HCT116 (cell line): ENCODE measurements at regions not wholly inside any gene's neighbourhood (a gene's known extent, or its start where the extent isn't known, plus 50 kb on each side); places are given as distances from the start of the nearest gene placed in this dataset.

Experiments
- ATAC-seq: fragments of 200-7000 bp; cut with Tn5 transposase; 2 replicates; pipeline ENCODE4 v1.9.1; 2020; ENCODE audit warnings: mild to moderate bottlenecking, moderate library complexity
- BruUV-seq: library from RNA; stranded (reverse); fragments of 400-500 nt; replicated peaks from 2 replicates; lab custom pipeline; 2021; lab: Mats Ljungman, UMichigan
- CTCF ChIA-PET: fragments of 300-600 bp; sonication (Branson Sonifier 250); formaldehyde crosslinking; loops from one replicate; lab custom pipeline; 2021; ENCODE audit warnings: antibody characterized with exemption; lab: Charles Lee
- POLR2A ChIA-PET: fragments of 300-600, 350-600 bp; sonication (Branson Sonifier 250); formaldehyde crosslinking; loops from one replicate; lab custom pipeline; 2021; ENCODE audit warnings: antibody characterized with exemption; lab: Charles Lee
- RAD21 ChIA-PET, 2 experiments: fragments of 300-600 bp; sonication (Branson Sonifier 250); formaldehyde crosslinking; loops; one replicate each; lab custom pipeline; 2023; ENCODE audit warnings: low total read pairs in 2 of 2; ENCODE audit not compliant: uncharacterized antibody in 2 of 2, unreplicated experiment in 2 of 2, low non-redundant PET in 1 of 2; lab: Charles Lee
- DNase-seq: peaks from one replicate; pipeline ENCODE4 v3.0.0-alpha.2; 2010; ENCODE audit warnings: low read depth, low spot score
- H2AFZ ChIP-seq: fragments of 200-600 bp; shearing (Covaris generic), sonication (generic); 2 replicates; pipeline ENCODE4 v1.6.1; 2017; ENCODE audit warnings: low read depth, mixed run types, mixed read lengths, antibody characterized with exemption, low read length; ENCODE audit not compliant: poor library complexity, severe bottlenecking
- H3K27ac ChIP-seq: 2 replicates; pipeline ENCODE4 v1.5.1; 2012; ENCODE audit warnings: low read depth, low read length
- H3K27me3 ChIP-seq: fragments of 200-600 bp; sonication (generic); 2 replicates; pipeline ENCODE4 v1.6.1; 2016; ENCODE audit warnings: mixed run types, low read length, mixed read lengths; ENCODE audit not compliant: insufficient read depth
- H3K36me3 ChIP-seq, 2 experiments: fragments of 200-500 bp in 1 of 2; fragments of 200-600 bp in 1 of 2; sonication (Bioruptor generic) in 1 of 2; sonication (generic) in 1 of 2; 2 replicates each; pipeline versions ENCODE4 v1.5.1 to v1.6.1; 2014 to 2016; ENCODE audit warnings: low read length in 2 of 2, inconsistent platforms in 1 of 2, mixed read lengths in 1 of 2, mixed run types in 1 of 2; ENCODE audit not compliant: insufficient read depth in 2 of 2, control insufficient read depth in 1 of 2
- H3K4me1 ChIP-seq, 2 experiments: fragments of 200-600 bp in 1 of 2; sonication (generic) in 1 of 2; 2 replicates each; pipeline versions ENCODE4 v1.5.1 to v1.6.1; 2012 to 2017; ENCODE audit warnings: low read length in 2 of 2, inconsistent platforms in 1 of 2, mild to moderate bottlenecking in 1 of 2, mixed read lengths in 1 of 2, mixed run types in 1 of 2, moderate library complexity in 1 of 2; ENCODE audit not compliant: insufficient read depth in 2 of 2, control insufficient read depth in 1 of 2
- H3K4me2 ChIP-seq: fragments of 200-600 bp; sonication (generic); 2 replicates; pipeline ENCODE4 v1.6.1; 2017; ENCODE audit warnings: mixed run types, low read length, mixed read lengths
- H3K4me3 ChIP-seq, 2 experiments: fragments of 200-600 bp in 1 of 2; sonication (generic) in 1 of 2; replicated peaks in 1 of 2; 2 replicates each; pipeline ENCODE4 v1.5.1; 2011 to 2016; ENCODE audit warnings: low read length in 2 of 2, control low read depth in 1 of 2, low read depth in 1 of 2, mild to moderate bottlenecking in 1 of 2, mixed read lengths in 1 of 2, mixed run types in 1 of 2
- H3K79me2 ChIP-seq: fragments of 200-600 bp; sonication (generic); 2 replicates; pipeline ENCODE4 v1.6.1; 2017; ENCODE audit warnings: mild to moderate bottlenecking, mixed run types, low read length, moderate library complexity, mixed read lengths; ENCODE audit not compliant: insufficient read depth
- H3K9ac ChIP-seq: fragments of 200-600 bp; sonication (generic); 2 replicates; pipeline ENCODE4 v1.6.1; 2016; ENCODE audit warnings: low read length, mixed read lengths
- H3K9me2 ChIP-seq: fragments of 200-600 bp; sonication (generic), shearing (Covaris generic); 2 replicates; pipeline ENCODE4 v1.6.1; 2017; ENCODE audit warnings: mixed run types, mild to moderate bottlenecking, moderate library complexity; ENCODE audit not compliant: insufficient read depth
- H3K9me3 ChIP-seq, 2 experiments: fragments of 200-500 bp in 1 of 2; fragments of 200-600 bp in 1 of 2; sonication (Bioruptor generic) in 1 of 2; sonication (generic) in 1 of 2; 2 replicates each; pipeline ENCODE4 v1.6.1; 2014 to 2017; ENCODE audit warnings: low read length in 2 of 2, mixed read lengths in 2 of 2, inconsistent platforms in 1 of 2, low read depth in 1 of 2, mild to moderate bottlenecking in 1 of 2, mixed run types in 1 of 2, moderate library complexity in 1 of 2; ENCODE audit not compliant: control insufficient read depth in 1 of 2, insufficient read depth in 1 of 2
- H4K20me1 ChIP-seq: fragments of 200-600 bp; sonication (generic), shearing (Covaris generic); 2 replicates; pipeline ENCODE4 v1.6.1; 2017; ENCODE audit warnings: mixed run types, mild to moderate bottlenecking, moderate library complexity; ENCODE audit not compliant: insufficient read depth
- ATF3 ChIP-seq: IDR thresholded peaks from 2 replicates; pipeline ENCODE4 v1.6.1; 2012
- CBX3 ChIP-seq: IDR thresholded peaks from 2 replicates; pipeline ENCODE4 v1.6.1; 2012; ENCODE audit warnings: low read depth
- CEBPB ChIP-seq: IDR thresholded peaks from 2 replicates; pipeline ENCODE4 v1.6.1; 2012; ENCODE audit warnings: low read depth
- ELF1 ChIP-seq: IDR thresholded peaks from 2 replicates; pipeline ENCODE4 v1.6.1; 2012; ENCODE audit warnings: low read depth, borderline replicate concordance
- EZH2phosphoT487 ChIP-seq: fragments of 200-600 bp; IDR thresholded peaks from 2 replicates; pipeline ENCODE4 v1.6.1; 2018; ENCODE audit warnings: antibody characterized with exemption, borderline replicate concordance
- FOSL1 ChIP-seq: IDR thresholded peaks from 2 replicates; pipeline ENCODE4 v1.6.1; 2012; ENCODE audit warnings: low read depth
- JUND ChIP-seq: IDR thresholded peaks from 2 replicates; pipeline ENCODE4 v1.6.1; 2012
- MAX ChIP-seq: IDR thresholded peaks from 2 replicates; pipeline ENCODE4 v1.6.1; 2012
- POLR2A ChIP-seq: IDR thresholded peaks from 2 replicates; pipeline ENCODE4 v1.7.0; 2011; ENCODE audit warnings: borderline replicate concordance; ENCODE audit not compliant: insufficient read depth, insufficient read length; ENCODE audit errors: extremely low read depth
- POLR2AphosphoS5 ChIP-seq: IDR thresholded peaks from 2 replicates; pipeline ENCODE4 v1.6.1; 2011; ENCODE audit warnings: mild to moderate bottlenecking, low read depth, low read length, moderate library complexity
- RAD21 ChIP-seq: IDR thresholded peaks from 2 replicates; pipeline ENCODE4 v1.6.1; 2012; ENCODE audit warnings: low read depth, mild to moderate bottlenecking
- REST ChIP-seq: IDR thresholded peaks from 2 replicates; pipeline ENCODE4 v1.6.1; 2012; ENCODE audit warnings: low read depth
- SP1 ChIP-seq: IDR thresholded peaks from 2 replicates; pipeline ENCODE4 v1.6.1; 2012; ENCODE audit warnings: low read depth
- SRF ChIP-seq: IDR thresholded peaks from 2 replicates; pipeline ENCODE4 v1.6.1; 2012; ENCODE audit warnings: low read depth
- TCF7L2 ChIP-seq: IDR thresholded peaks from 2 replicates; pipeline ENCODE4 v1.7.0; 2011; ENCODE audit warnings: borderline replicate concordance, inconsistent platforms; ENCODE audit not compliant: insufficient read depth, insufficient read length; ENCODE audit errors: extremely low read depth
- ZBTB33 ChIP-seq: IDR thresholded peaks from 2 replicates; pipeline ENCODE4 v1.6.1; 2011; ENCODE audit warnings: mild to moderate bottlenecking, low read length, moderate library complexity; ENCODE audit not compliant: insufficient replicate concordance; ENCODE audit errors: extremely low read depth
- ZFX ChIP-seq: fragments of 450-650 bp; IDR thresholded peaks from 2 replicates; pipeline ENCODE4 v1.6.1; 2017
- ZNF274 ChIP-seq: fragments of 200-500 bp; sonication (Bioruptor generic); IDR thresholded peaks from 2 replicates; pipeline ENCODE4 v1.6.1; 2014; ENCODE audit warnings: mild to moderate bottlenecking, low read depth, low read length, inconsistent platforms
- intact Hi-C: fragments of 100-400 bp; cut with micrococcal nuclease; formaldehyde crosslinking; loops from 2 replicates; pipeline ENCODE4 v1.10.0; 2022

- TF ChIP-seq ZBTB33 (no peak), CEBPB (no peak), ZFX (no peak), EZH2phosphoT487 (no peak), CBX3 (no peak), ZNF274 (no peak), ATF3 (no peak), POLR2A (no peak)
Measured at GRCh38 chr1:244165021-244165420, 113.9 kb downstream of the ZBTB18 start (continued).

- Histone ChIP-seq H2AFZ (no peak overlapping the region), H3K4me2 (no peak overlapping the region), H3K4me1 (peaks cover 13 to 24% of the 10 kb centered on the region in 2 experiments), H3K27ac (no peak overlapping the region), H3K79me2 (no peaks in the 10 kb centered on the region), H3K9me3 (no peaks in the 10 kb centered on the region), H3K36me3 (no peaks in the 10 kb centered on the region), H4K20me1 (no peaks in the 10 kb centered on the region), H3K4me3 (no peak overlapping the region), H3K27me3 (no peaks in the 10 kb centered on the region), H3K9ac (no peak overlapping the region), H3K9me2 (no peaks in the 10 kb centered on the region)
- TF ChIP-seq FOSL1 (no peak), POLR2AphosphoS5 (no peak), ELF1 (no peak), TCF7L2 (no peak), ATF3 (no peak), JUND (no peak), SP1 (no peak), REST (no peak), EZH2phosphoT487 (no peak), MAX (no peak), SRF (no peak), RAD21 (no peak)
- BruUV-seq, result no TSS peak
- ChIA-PET RAD21 (no interaction called here), POLR2A (no interaction called here), CTCF (no interaction called here)
- DNase-seq (no peak), ATAC-seq (no peak)
- intact Hi-C loops, result loop anchor here (2.0 kb wide), 1 partner anchor 45 kb away; no protein-coding TSS in a partner anchor
Measured at GRCh38 chr1:244165701-244166100, 114.6 kb downstream of the ZBTB18 start.
